ENCODE measurements at regions not wholly inside any gene's neighbourhood (a gene's known extent, or its start where the extent isn't known, plus 50 kb on each side); places are given as distances from the start of the nearest gene placed in this dataset.

GRCh38 chr6:134835993-134836392 is 113.9 kb downstream of the ALDH8A1 start:
- no peaks in the 10 kb centered on the region for H3K36me3 ChIP-seq (ENCODE audit: insufficient read depth, low read length)
- H3K4me2 ChIP-seq (ENCODE audit: low read depth, low read length, poor library complexity, severe bottlenecking) = no peak overlapping the region
- no peaks in the 10 kb centered on the region for H3K9me3 ChIP-seq (ENCODE audit: insufficient read depth, low read depth, low read length)
- H3K79me2 ChIP-seq (ENCODE audit: insufficient read depth, low read length) = no peaks in the 10 kb centered on the region
- no peak overlapping the region for H3K4me3 ChIP-seq (ENCODE audit: low read length, poor library complexity, severe bottlenecking)
- H3K27me3 ChIP-seq (ENCODE audit: insufficient read depth, low read length, poor library complexity, severe bottlenecking) = no peaks in the 10 kb centered on the region
- no peaks in the 10 kb centered on the region for H3F3A ChIP-seq (ENCODE audit: low read depth)
- H3K9ac ChIP-seq (ENCODE audit: low read depth, low read length, poor library complexity, severe bottlenecking) = no peak overlapping the region
- TF ChIP-seq, protein P1, sequence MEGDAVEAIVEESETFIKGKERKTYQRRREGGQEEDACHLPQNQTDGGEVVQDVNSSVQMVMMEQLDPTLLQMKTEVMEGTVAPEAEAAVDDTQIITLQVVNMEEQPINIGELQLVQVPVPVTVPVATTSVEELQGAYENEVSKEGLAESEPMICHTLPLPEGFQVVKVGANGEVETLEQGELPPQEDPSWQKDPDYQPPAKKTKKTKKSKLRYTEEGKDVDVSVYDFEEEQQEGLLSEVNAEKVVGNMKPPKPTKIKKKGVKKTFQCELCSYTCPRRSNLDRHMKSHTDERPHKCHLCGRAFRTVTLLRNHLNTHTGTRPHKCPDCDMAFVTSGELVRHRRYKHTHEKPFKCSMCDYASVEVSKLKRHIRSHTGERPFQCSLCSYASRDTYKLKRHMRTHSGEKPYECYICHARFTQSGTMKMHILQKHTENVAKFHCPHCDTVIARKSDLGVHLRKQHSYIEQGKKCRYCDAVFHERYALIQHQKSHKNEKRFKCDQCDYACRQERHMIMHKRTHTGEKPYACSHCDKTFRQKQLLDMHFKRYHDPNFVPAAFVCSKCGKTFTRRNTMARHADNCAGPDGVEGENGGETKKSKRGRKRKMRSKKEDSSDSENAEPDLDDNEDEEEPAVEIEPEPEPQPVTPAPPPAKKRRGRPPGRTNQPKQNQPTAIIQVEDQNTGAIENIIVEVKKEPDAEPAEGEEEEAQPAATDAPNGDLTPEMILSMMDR (conservative IDR thresholded peaks at IDR 0.05; ENCODE audit: low read length) = no peak
- TF ChIP-seq EZH2phosphoT487 (IDR thresholded peaks at IDR 0.05; ENCODE audit: borderline replicate concordance) = no peak
- no peak overlapping the region for H2AFZ ChIP-seq (ENCODE audit: low read length)
- no peaks in the 10 kb centered on the region for H3K9me2 ChIP-seq (replicated peaks; ENCODE audit: low read depth, low read length)
- H4K20me1 ChIP-seq (ENCODE audit: insufficient read depth, low read length, poor library complexity, severe bottlenecking) = no peaks in the 10 kb centered on the region
- H3K4me1 ChIP-seq (ENCODE audit: insufficient read depth, low read length, poor library complexity, severe bottlenecking) = no peaks in the 10 kb centered on the region

GRCh38 chr6:134830940-134831339 is 119.0 kb downstream of the ALDH8A1 start:
- Histone ChIP-seq H3K36me3 (ENCODE audit: insufficient read depth, low read length) (no peaks in the 10 kb centered on the region), H3K9ac (ENCODE audit: low read depth, low read length, poor library complexity, severe bottlenecking) (no peak overlapping the region), H4K20me1 (ENCODE audit: insufficient read depth, low read length, poor library complexity, severe bottlenecking) (no peaks in the 10 kb centered on the region), H3K4me1 (ENCODE audit: insufficient read depth, low read length, poor library complexity, severe bottlenecking) (no peaks in the 10 kb centered on the region), H3K79me2 (ENCODE audit: insufficient read depth, low read length) (no peaks in the 10 kb centered on the region), H3K27me3 (ENCODE audit: insufficient read depth, low read length, poor library complexity, severe bottlenecking) (no peaks in the 10 kb centered on the region), H3K4me2 (ENCODE audit: low read depth, low read length, poor library complexity, severe bottlenecking) (no peak overlapping the region), H3K9me2 (replicated peaks; ENCODE audit: low read depth, low read length) (no peaks in the 10 kb centered on the region), H3K4me3 (ENCODE audit: low read length, poor library complexity, severe bottlenecking) (no peak overlapping the region), H3F3A (ENCODE audit: low read depth) (no peaks in the 10 kb centered on the region), H3K9me3 (ENCODE audit: insufficient read depth, low read depth, low read length) (no peaks in the 10 kb centered on the region), H2AFZ (ENCODE audit: low read length) (no peak overlapping the region)
- TF ChIP-seq, protein P1 (conservative IDR thresholded peaks at IDR 0.05; ENCODE audit: low read length) = no peak
- TF ChIP-seq EZH2phosphoT487 (IDR thresholded peaks at IDR 0.05; ENCODE audit: borderline replicate concordance) = no peak

DNA sequence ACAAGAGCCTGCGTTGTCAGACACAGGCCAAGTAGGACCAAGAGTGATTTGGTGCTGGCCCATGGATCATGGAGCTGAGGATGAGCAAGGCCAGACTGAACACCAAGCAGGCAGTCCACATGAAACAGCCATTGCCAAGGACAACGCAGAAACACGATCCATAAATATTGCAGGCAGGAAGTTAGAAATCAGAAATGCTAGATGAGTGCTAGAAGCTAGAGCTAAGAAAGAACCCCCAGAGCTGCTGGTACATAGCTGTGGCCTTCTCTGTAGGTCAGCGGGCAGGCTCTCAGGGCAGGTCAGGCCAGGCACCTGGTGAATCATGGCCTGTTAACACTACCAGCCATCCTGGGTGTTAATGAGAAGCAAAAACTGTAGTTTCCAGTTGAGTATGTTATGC is 119.7 kb downstream of the ALDH8A1 start:
- H3F3A ChIP-seq (ENCODE audit: low read depth) = no peaks in the 10 kb centered on the region
- H3K4me3 ChIP-seq (ENCODE audit: low read length, poor library complexity, severe bottlenecking) = no peak overlapping the region
- H3K4me2 ChIP-seq (ENCODE audit: low read depth, low read length, poor library complexity, severe bottlenecking) = no peak overlapping the region
- H3K9me3 ChIP-seq (ENCODE audit: insufficient read depth, low read depth, low read length) = no peaks in the 10 kb centered on the region; the same call in 1 of the 2 replicates
- H3K27me3 ChIP-seq (ENCODE audit: insufficient read depth, low read length, poor library complexity, severe bottlenecking) = no peaks in the 10 kb centered on the region
- H2AFZ ChIP-seq (ENCODE audit: low read length) = no peak overlapping the region
- no peaks in the 10 kb centered on the region for H3K9me2 ChIP-seq (replicated peaks; ENCODE audit: low read depth, low read length)
- no peaks in the 10 kb centered on the region for H3K79me2 ChIP-seq (ENCODE audit: insufficient read depth, low read length)
- no peaks in the 10 kb centered on the region for H3K4me1 ChIP-seq (ENCODE audit: insufficient read depth, low read length, poor library complexity, severe bottlenecking)
- TF ChIP-seq, protein P1 (conservative IDR thresholded peaks at IDR 0.05; ENCODE audit: low read length) = no peak
- no peak for TF ChIP-seq EZH2phosphoT487 (IDR thresholded peaks at IDR 0.05; ENCODE audit: borderline replicate concordance)
- no peaks in the 10 kb centered on the region for H4K20me1 ChIP-seq (ENCODE audit: insufficient read depth, low read length, poor library complexity, severe bottlenecking)
- no peak overlapping the region for H3K9ac ChIP-seq (ENCODE audit: low read depth, low read length, poor library complexity, severe bottlenecking)
- no peaks in the 10 kb centered on the region for H3K36me3 ChIP-seq (ENCODE audit: insufficient read depth, low read length)

Measured in Loucy (cell line).